SK-N-SH (cell line): ENCODE measurements at regions not wholly inside any gene's neighbourhood (a gene's known extent, or its start where the extent isn't known, plus 50 kb on each side); places are given as distances from the start of the nearest gene placed in this dataset.

Source experiments
- CTCF ChIA-PET: fragments of 300-600, 350-600 bp; formaldehyde crosslinking; extraction: SDS; loops from one replicate; lab custom pipeline; 2021; lab: Yijun Ruan, JAX
- POLR2A ChIA-PET: fragments of 350-600 bp; sonication (Branson Sonifier 250); formaldehyde crosslinking; extraction: SDS; loops from one replicate; lab custom pipeline; 2020; ENCODE audit warnings: antibody characterized with exemption, inconsistent platforms; lab: Yijun Ruan, JAX
- DNase-seq: peaks from one replicate; pipeline ENCODE4 v3.0.0; 2012
- H2AFZ ChIP-seq: fragments of 200-600 bp; sonication (generic); 2 replicates; pipeline ENCODE4 v1.8.1; 2016; ENCODE audit warnings: antibody characterized with exemption, mild to moderate bottlenecking, low read depth
- H3F3A ChIP-seq: fragments of 200-600 bp; sonication (generic); replicated peaks from 2 replicates; pipeline ENCODE3; 2016; ENCODE audit warnings: antibody characterized with exemption, mild to moderate bottlenecking; ENCODE audit not compliant: insufficient read depth
- H3K27ac ChIP-seq, 2 experiments: fragments of 200-500 bp in 1 of 2; fragments of 200-600 bp in 1 of 2; sonication (Bioruptor generic) in 1 of 2; sonication (generic), shearing (Covaris generic) in 1 of 2; 2 replicates each; pipeline versions ENCODE4 v1.5.1 to v1.6.1; 2014 to 2016; ENCODE audit warnings: low read depth in 2 of 2, inconsistent platforms in 1 of 2, low read length in 1 of 2, mild to moderate bottlenecking in 1 of 2, mixed read lengths in 1 of 2
- H3K27me3 ChIP-seq: fragments of 200-600 bp; sonication (generic), shearing (Covaris generic); 2 replicates; pipeline ENCODE4 v1.6.1; 2016; ENCODE audit warnings: mixed run types; ENCODE audit not compliant: insufficient read depth
- H3K36me3 ChIP-seq, 2 experiments: fragments of 200-500 bp in 1 of 2; fragments of 200-600 bp in 1 of 2; sonication (Bioruptor generic) in 1 of 2; sonication (generic) in 1 of 2; replicated peaks in 1 of 2; 2 replicates each; pipeline versions ENCODE3 to v1.5.1; 2014 to 2016; ENCODE audit warnings: low read length in 1 of 2, mild to moderate bottlenecking in 1 of 2; ENCODE audit not compliant: insufficient read depth in 2 of 2, control insufficient read depth in 1 of 2
- H3K4me1 ChIP-seq, 2 experiments: fragments of 200-500 bp in 1 of 2; fragments of 200-600 bp in 1 of 2; sonication (Bioruptor generic) in 1 of 2; sonication (generic), shearing (Covaris generic) in 1 of 2; 2 replicates each; pipeline versions ENCODE4 v1.5.1 to v1.6.1; 2014 to 2016; ENCODE audit warnings: low read depth in 1 of 2, low read length in 1 of 2, mixed run types in 1 of 2; ENCODE audit not compliant: insufficient read depth in 2 of 2, control insufficient read depth in 1 of 2
- H3K4me2 ChIP-seq: fragments of 200-600 bp; sonication (generic), shearing (Covaris generic); 2 replicates; pipeline ENCODE4 v1.6.1; 2017; ENCODE audit warnings: mixed run types
- H3K4me3 ChIP-seq, 2 experiments: fragments of 200-500 bp in 1 of 2; fragments of 200-600 bp in 1 of 2; sonication (Bioruptor generic) in 1 of 2; sonication (generic), shearing (Covaris generic) in 1 of 2; 2 replicates each; pipeline versions ENCODE4 v1.5.1 to v1.8.1; 2014 to 2016; ENCODE audit warnings: low read depth in 2 of 2, inconsistent platforms in 1 of 2, low read length in 1 of 2, mild to moderate bottlenecking in 1 of 2, mixed read lengths in 1 of 2, moderate library complexity in 1 of 2
- H3K79me2 ChIP-seq: fragments of 200-600 bp; sonication (generic); 2 replicates; pipeline ENCODE4 v1.8.1; 2017; ENCODE audit warnings: mild to moderate bottlenecking; ENCODE audit not compliant: insufficient read depth
- H3K9ac ChIP-seq: fragments of 200-600 bp; sonication (generic); 2 replicates; pipeline ENCODE4 v1.6.1; 2017; ENCODE audit warnings: mixed run types
- H3K9me2 ChIP-seq: fragments of 200-600 bp; sonication (generic); 2 replicates; pipeline ENCODE4 v1.6.1; 2017; ENCODE audit warnings: mixed run types
- H3K9me3 ChIP-seq: fragments of 200-600 bp; sonication (generic); 2 replicates; pipeline ENCODE4 v1.6.1; 2017; ENCODE audit warnings: mixed run types, mild to moderate bottlenecking, moderate library complexity
- H4K20me1 ChIP-seq: fragments of 200-600 bp; sonication (generic); 2 replicates; pipeline ENCODE4 v1.6.1; 2017; ENCODE audit warnings: mild to moderate bottlenecking, mixed run types; ENCODE audit not compliant: insufficient read depth
- CHD2 ChIP-seq: fragments of 150-350 bp; IDR thresholded peaks from 2 replicates; pipeline ENCODE4 v1.6.1; 2018; ENCODE audit warnings: low read length; ENCODE audit not compliant: partially characterized antibody
- FOXJ3 ChIP-seq: sonication (generic); formaldehyde crosslinking; IDR thresholded peaks from 2 replicates; pipeline ENCODE4 v1.5.1; 2020; ENCODE audit warnings: mild to moderate bottlenecking, missing genetic modification reagents
- FOXM1 ChIP-seq: IDR thresholded peaks from 2 replicates; pipeline ENCODE4 v1.4.0; 2012; ENCODE audit warnings: low read depth, mild to moderate bottlenecking
- IRF3 ChIP-seq: fragments of 150-350 bp; IDR thresholded peaks from 2 replicates; pipeline ENCODE4 v1.6.1; 2016; ENCODE audit warnings: mild to moderate bottlenecking, low read depth, low read length
- JUND ChIP-seq: IDR thresholded peaks from 2 replicates; pipeline ENCODE4 v1.4.0; 2012
- MAX ChIP-seq: IDR thresholded peaks from 2 replicates; pipeline ENCODE4 v1.4.0; 2012; ENCODE audit warnings: low read depth
- MEF2A ChIP-seq: IDR thresholded peaks from 2 replicates; pipeline ENCODE4 v1.4.0; 2012; ENCODE audit warnings: low read depth, borderline replicate concordance
- MXI1 ChIP-seq: IDR thresholded peaks from 2 replicates; pipeline ENCODE4 v1.6.1; 2012; ENCODE audit warnings: mild to moderate bottlenecking, low read depth, low read length, improper control_type of control experiment
- RAD21 ChIP-seq: IDR thresholded peaks from 2 replicates; pipeline ENCODE4 v1.6.1; 2012; ENCODE audit warnings: mild to moderate bottlenecking, low read length
- RCOR1 ChIP-seq: fragments of 150-350 bp; IDR thresholded peaks from 2 replicates; pipeline ENCODE4 v1.6.1; 2017; ENCODE audit warnings: antibody characterized with exemption, low read length
- REST ChIP-seq: IDR thresholded peaks from 2 replicates; pipeline ENCODE4 v1.6.1; 2012; ENCODE audit warnings: mild to moderate bottlenecking, low read depth, low read length, moderate library complexity
- USF1 ChIP-seq: IDR thresholded peaks from 2 replicates; pipeline ENCODE4 v1.4.0; 2012; ENCODE audit warnings: low read depth, borderline replicate concordance
- YY1 ChIP-seq: IDR thresholded peaks from 2 replicates; pipeline ENCODE4 v1.4.0; 2012; ENCODE audit warnings: low read depth, mild to moderate bottlenecking
- WGBS: methylation state at CpG from one replicate; pipeline ENCODE4 v1.1.6; 2017; ENCODE audit warnings: low lambda C conversion rate; 5-methylcytosine and 5-hydroxymethylcytosine counted together

- POLR2A ChIA-PET: no interaction called here
- Histone ChIP-seq H3K36me3 (no peaks in the 10 kb centered on the region), H3K79me2 (no peaks in the 10 kb centered on the region), H3K27ac (peak overlapping the region in 1 of 2 experiments; percentile 9; a peak in 1 of 4 replicates), H3K9ac (no peak overlapping the region), H2AFZ (no peak overlapping the region; the same call in 1 of the 2 replicates), H3F3A (no peaks in the 10 kb centered on the region), H3K4me1 (peaks cover 0 to 30% of the 10 kb centered on the region in 2 experiments; a peak in 1 of 4 replicates), H3K4me2 (no peak overlapping the region; the same call in 1 of the 2 replicates), H4K20me1 (no peaks in the 10 kb centered on the region), H3K9me2 (no peaks in the 10 kb centered on the region), H3K27me3 (no peaks in the 10 kb centered on the region), H3K9me3 (no peaks in the 10 kb centered on the region)
- CTCF ChIA-PET: no interaction called here
- DNase-seq: no peak
- 55% methylated on average over 1 of the region's 1 CpG for WGBS
- TF ChIP-seq MEF2A (no peak), RAD21 (no peak), USF1 (no peak), REST (no peak), CHD2 (no peak), FOXJ3 (no peak), IRF3 (no peak), MAX (no peak), MXI1 (no peak), YY1 (no peak), JUND (no peak), RCOR1 (no peak), FOXM1 (no peak)
- TF ChIP-seq, all 33 proteins: peak for 0
- no peak overlapping the region for H3K4me3 ChIP-seq
Measured at GRCh38 chr7:47039904-47040303, 542.0 kb downstream of the TNS3 start.
